ENCODE measurements at regions not wholly inside any gene's neighbourhood (a gene's known extent, or its start where the extent isn't known, plus 50 kb on each side); places are given as distances from the start of the nearest gene placed in this dataset.

- no peaks in the 10 kb centered on the region for H3K79me2 ChIP-seq (ENCODE audit: insufficient read depth, low read length)
- H2AFZ ChIP-seq (ENCODE audit: low read depth, low read length, poor library complexity, severe bottlenecking): no peak overlapping the region
- TF ChIP-seq TCF7L2 (IDR thresholded peaks at IDR 0.05; ENCODE audit: borderline replicate concordance, extremely low read depth, insufficient read depth, insufficient read length): no peak
- no peak for TF ChIP-seq SIN3A (IDR thresholded peaks at IDR 0.05; ENCODE audit: low read depth)
- TF ChIP-seq JUND (IDR thresholded peaks at IDR 0.05): no peak
- TF ChIP-seq CTCF (IDR thresholded peaks at IDR 0.05 in 2 of 3, conservative IDR thresholded peaks at IDR 0.05 in 1 of 3; ENCODE audit: borderline replicate concordance in 1 of 3, insufficient read depth in 1 of 3, low read depth in 2 of 3, low read length in 2 of 3): no peak
- no peak for TF ChIP-seq ATF3 (IDR thresholded peaks at IDR 0.05)
- TF ChIP-seq FOSL1 (IDR thresholded peaks at IDR 0.05; ENCODE audit: low read depth): no peak
- TF ChIP-seq EGR1 (IDR thresholded peaks at IDR 0.05; ENCODE audit: low read depth): no peak
- TF ChIP-seq SRF (IDR thresholded peaks at IDR 0.05; ENCODE audit: low read depth): no peak
- no peak for TF ChIP-seq ZNF274 (IDR thresholded peaks at IDR 0.05; ENCODE audit: low read depth, low read length)
- H3K4me1 ChIP-seq (ENCODE audit: control insufficient read depth in 1 of 2, insufficient read depth in 2 of 2, low read length in 2 of 2): no peaks in the 10 kb centered on the region
- ChIA-PET POLR2A (no interaction called here), CTCF (no interaction called here), RAD21 (ENCODE audit: low non-redundant PET in 1 of 2, low total read pairs in 2 of 2, uncharacterized antibody in 2 of 2, unreplicated experiment in 2 of 2) (no interaction called here)
- H3K9me2 ChIP-seq (ENCODE audit: insufficient read depth): no peaks in the 10 kb centered on the region
- BruUV-seq (replicated peaks): no TSS peak
- H3K27me3 ChIP-seq (ENCODE audit: insufficient read depth, low read length): no peaks in the 10 kb centered on the region
- no peaks in the 10 kb centered on the region for H3K9me3 ChIP-seq (ENCODE audit: control insufficient read depth in 1 of 2, insufficient read depth in 1 of 2, low read depth in 1 of 2, low read length in 2 of 2)
- H3K9ac ChIP-seq (ENCODE audit: low read length): no peak overlapping the region
- intact Hi-C loops (cut with micrococcal nuclease): no loop called here
- no peaks in the 10 kb centered on the region for H3K36me3 ChIP-seq (ENCODE audit: control insufficient read depth in 1 of 2, insufficient read depth in 2 of 2, low read length in 2 of 2)
- no peak overlapping the region for H3K4me2 ChIP-seq (ENCODE audit: low read length)
- ATAC-seq: no peak
- H3K27ac ChIP-seq (ENCODE audit: low read depth, low read length): no peak overlapping the region
- H4K20me1 ChIP-seq (ENCODE audit: insufficient read depth): no peaks in the 10 kb centered on the region
- DNase-seq (ENCODE audit: low read depth, low spot score): no peak
- no peak overlapping the region for H3K4me3 ChIP-seq (replicated peaks in 1 of 2; ENCODE audit: low read depth in 1 of 2, low read length in 2 of 2)
Measured at GRCh38 chr2:8364668-8365067, 317.2 kb upstream of the ID2 start.
